ENCODE measurements at regions not wholly inside any gene's neighbourhood (a gene's known extent, or its start where the extent isn't known, plus 50 kb on each side); places are given as distances from the start of the nearest gene placed in this dataset.
"Not testable (repeated sequence)": the region's sequence is repeated elsewhere in the genome, so short reads cannot be mapped to it uniquely, and the experiment has no call there.

- DNase-seq (ENCODE audit: low spot score) = not testable (repeated sequence)
These were observed 55.9 kb upstream of the ACSM6 start for GRCh38 chr10:95137990-95138625.

GRCh38 chr10:95134490-95134889 is 59.5 kb upstream of the ACSM6 start:
- DNase-seq (ENCODE audit: low spot score) = no peak

- no peak for DNase-seq (ENCODE audit: low spot score)
These were observed 60.0 kb upstream of the ACSM6 start for GRCh38 chr10:95133997-95134396.

GRCh38 chr10:95133016-95133752 is 60.9 kb upstream of the ACSM6 start:
- peak; percentile 61 for DNase-seq (ENCODE audit: low spot score)

- not testable (repeated sequence) for DNase-seq (ENCODE audit: low spot score)
These were observed 61.1 kb upstream of the CYP2C8 start for GRCh38 chr10:95130429-95130828.

- no peak for DNase-seq (ENCODE audit: low spot score)
These were observed 56.3 kb upstream of the CYP2C8 start for GRCh38 chr10:95125582-95125981.

- no peak for DNase-seq (ENCODE audit: low spot score)
These were observed 53.4 kb upstream of the CYP2C8 start for GRCh38 chr10:95122736-95123135.

DNA sequence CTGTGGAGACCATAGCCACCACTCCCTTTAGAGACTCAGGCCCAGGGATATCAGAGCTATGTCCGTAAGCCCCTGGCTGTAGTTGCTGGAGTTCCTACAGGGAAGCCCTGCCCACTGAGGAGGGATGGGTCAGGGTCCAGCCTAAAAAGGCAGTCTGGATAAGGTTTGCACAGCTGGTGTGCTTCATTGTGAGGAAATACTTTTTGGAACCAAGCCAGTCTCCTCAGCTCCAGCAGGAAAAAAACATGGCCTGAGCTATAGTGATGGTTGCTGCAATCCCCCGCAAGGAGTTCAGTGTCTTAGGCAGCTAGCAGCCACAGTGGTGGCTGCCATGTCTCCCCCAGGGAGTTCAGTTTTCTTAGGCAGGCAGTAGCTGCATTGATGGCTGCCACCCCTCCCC is 52.6 kb upstream of the CYP2C8 start:
- DNase-seq (ENCODE audit: low spot score) = no peak
